AG09319 (cell line): ENCODE measurements at regions not wholly inside any gene's neighbourhood (a gene's known extent, or its start where the extent isn't known, plus 50 kb on each side); places are given as distances from the start of the nearest gene placed in this dataset.

Source experiments
- DNase-seq: peaks from one replicate; pipeline ENCODE4 v3.0.0-alpha.2; 2010; ENCODE audit warnings: low read depth; ENCODE audit errors: extremely low read depth
- CTCF ChIP-seq: IDR thresholded peaks from 2 replicates; pipeline ENCODE4 v1.5.1; 2011; ENCODE audit warnings: low read depth, mild to moderate bottlenecking, inconsistent platforms, low read length, moderate library complexity

DNA sequence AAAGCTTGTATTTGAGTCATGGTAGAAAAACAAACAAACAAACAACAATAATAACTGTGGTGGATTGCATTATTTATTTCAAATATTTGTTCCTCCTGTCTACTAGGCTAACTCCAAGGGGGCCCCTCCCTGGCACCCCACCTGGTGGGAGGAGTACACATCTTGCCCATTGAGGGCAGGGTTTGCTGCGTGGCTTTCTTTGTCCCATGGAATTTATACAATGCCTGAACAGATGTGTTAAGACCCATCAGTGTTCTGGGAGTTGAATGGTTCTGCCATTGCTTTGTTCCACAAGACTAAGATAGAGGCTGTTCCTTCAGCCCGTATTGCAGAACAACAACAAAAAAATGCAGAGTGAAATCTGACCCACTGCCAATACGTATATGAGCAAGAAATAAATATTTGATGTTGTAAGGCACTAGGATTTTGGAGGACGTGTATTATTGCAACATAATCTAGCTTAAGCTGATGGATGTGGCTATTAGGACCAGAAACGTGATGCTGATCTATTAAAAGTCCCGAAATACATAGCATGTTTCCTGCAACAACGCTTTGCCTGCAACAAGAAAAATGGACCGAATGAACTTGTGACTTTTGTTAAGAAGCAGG, 119.1 kb upstream of the JCAD start:
- no peak for TF ChIP-seq CTCF
- peak; percentile 74 for DNase-seq

GRCh38 chr10:30176776-30177533, 117.6 kb upstream of the JCAD start:
- TF ChIP-seq CTCF: no peak
- DNase-seq: no peak

GRCh38 chr10:30176182-30176581, 116.8 kb upstream of the JCAD start:
- TF ChIP-seq CTCF: no peak

DNA sequence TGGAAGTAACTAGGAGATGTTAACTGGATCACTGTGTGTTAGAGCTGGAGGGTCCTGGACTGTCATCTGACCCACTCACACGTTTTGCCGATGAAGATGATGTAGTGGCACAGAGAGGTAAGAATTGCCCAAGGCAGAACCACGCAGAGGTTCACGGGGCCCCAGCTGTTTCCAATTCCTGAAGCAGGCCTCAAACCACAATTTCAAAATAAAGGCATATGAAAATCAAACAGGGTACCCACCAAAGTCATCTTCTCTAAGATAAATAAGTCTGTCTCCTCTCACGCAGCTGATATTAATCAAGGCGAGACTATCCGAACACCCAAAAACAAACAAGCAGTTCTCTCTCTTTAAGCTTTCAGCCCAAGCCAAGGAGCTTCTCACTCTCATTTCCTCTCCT, 113.3 kb upstream of the JCAD start:
- DNase-seq: no peak
- TF ChIP-seq CTCF: no peak

More at GRCh38 chr10:30176182-30176581, 116.8 kb upstream of the JCAD start:
- DNase-seq: no peak

GRCh38 chr10:30172091-30172490, 112.7 kb upstream of the JCAD start:
- DNase-seq: no peak
- no peak for TF ChIP-seq CTCF

DNA sequence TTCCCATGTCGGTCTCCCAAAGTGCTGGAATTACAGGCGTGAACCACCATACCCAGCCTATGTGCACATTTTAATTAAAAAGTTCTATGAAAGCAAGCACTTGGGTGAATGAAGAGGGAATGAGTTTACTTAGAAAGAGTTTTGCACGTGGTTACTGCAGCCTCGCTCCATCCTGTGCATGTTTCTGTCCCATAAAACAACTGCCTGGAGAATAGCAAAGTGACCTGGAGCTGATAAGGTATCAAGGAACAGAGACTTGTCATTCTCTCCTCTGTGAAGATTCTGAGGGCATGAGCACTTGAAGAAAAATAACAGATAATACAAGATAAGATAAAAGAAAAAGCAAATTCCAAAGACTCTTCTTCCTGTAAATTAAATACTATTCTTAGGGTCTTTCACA, 112.2 kb upstream of the JCAD start:
- no peak for DNase-seq
- TF ChIP-seq CTCF: no peak

GRCh38 chr10:30170814-30171213, 111.4 kb upstream of the JCAD start:
- no peak for TF ChIP-seq CTCF
- no peak for DNase-seq
